Skeletal muscle satellite cell (primary cell): ENCODE measurements at regions not wholly inside any gene's neighbourhood (a gene's known extent, or its start where the extent isn't known, plus 50 kb on each side); places are given as distances from the start of the nearest gene placed in this dataset.

Experiments
- H3K27me3 ChIP-seq: 2 replicates; pipeline ENCODE4 v1.7.0; 2013; ENCODE audit warnings: low read length; ENCODE audit not compliant: control insufficient read depth, insufficient read depth
- H3K36me3 ChIP-seq: 2 replicates; pipeline ENCODE4 v1.7.0; 2013; ENCODE audit warnings: mild to moderate bottlenecking, control low read depth, low read length; ENCODE audit not compliant: insufficient read depth
- H3K4me1 ChIP-seq: 2 replicates; pipeline ENCODE4 v1.7.0; 2013; ENCODE audit warnings: low read length; ENCODE audit not compliant: control insufficient read depth, insufficient read depth
- H3K4me2 ChIP-seq: 2 replicates; pipeline ENCODE4 v1.7.0; 2013; ENCODE audit warnings: mild to moderate bottlenecking, low read length
- H3K4me3 ChIP-seq: 2 replicates; pipeline ENCODE4 v1.7.0; 2013; ENCODE audit warnings: low read length
- H3K9ac ChIP-seq: 2 replicates; pipeline ENCODE4 v1.7.0; 2013; ENCODE audit warnings: mild to moderate bottlenecking, low read depth, low read length, moderate library complexity
- H3K9me3 ChIP-seq: replicated peaks from 2 replicates; pipeline ENCODE4 v1.7.0; 2013; ENCODE audit warnings: mild to moderate bottlenecking, control low read depth, low read length

DNA sequence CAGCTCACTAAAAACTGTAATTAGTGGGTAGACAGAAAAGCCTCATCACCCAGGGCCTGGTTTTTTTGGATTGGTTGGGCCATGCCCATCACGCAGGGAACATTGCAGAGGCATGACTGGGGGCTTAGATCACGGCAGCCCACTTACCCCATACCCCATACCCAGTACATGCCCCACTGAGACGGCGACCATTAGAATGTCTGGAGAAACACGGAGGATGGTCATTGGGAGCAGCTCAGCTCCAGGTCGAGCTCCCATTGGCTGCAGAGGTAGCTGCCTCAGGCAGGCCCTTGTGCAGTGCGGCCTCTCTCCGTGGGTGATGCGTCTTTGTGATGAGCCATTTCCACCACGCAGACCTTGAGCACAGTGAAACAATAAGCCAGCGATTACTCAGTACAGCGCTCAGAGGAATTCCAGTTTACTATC is 204.0 kb downstream of the GADD45G start:
- Histone ChIP-seq H3K4me2 (no peak overlapping the region), H3K36me3 (no peaks in the 10 kb centered on the region), H3K9ac (no peak overlapping the region), H3K4me3 (no peak overlapping the region), H3K27me3 (no peaks in the 10 kb centered on the region), H3K4me1 (no peaks in the 10 kb centered on the region), H3K9me3 (no peaks in the 10 kb centered on the region)

GRCh38 chr9:89810431-89810830 is 205.6 kb downstream of the GADD45G start:
- Histone ChIP-seq H3K4me3 (no peak overlapping the region), H3K4me1 (no peaks in the 10 kb centered on the region), H3K9ac (no peak overlapping the region), H3K4me2 (no peak overlapping the region), H3K27me3 (no peaks in the 10 kb centered on the region), H3K9me3 (no peaks in the 10 kb centered on the region), H3K36me3 (no peaks in the 10 kb centered on the region)

GRCh38 chr9:89811356-89811755 is 206.5 kb downstream of the GADD45G start:
- Histone ChIP-seq H3K4me1 (no peaks in the 10 kb centered on the region), H3K27me3 (no peaks in the 10 kb centered on the region), H3K9me3 (no peaks in the 10 kb centered on the region), H3K36me3 (no peaks in the 10 kb centered on the region), H3K4me3 (no peak overlapping the region), H3K9ac (no peak overlapping the region), H3K4me2 (no peak overlapping the region)

- H3K9ac ChIP-seq = no peak overlapping the region
- no peaks in the 10 kb centered on the region for H3K27me3 ChIP-seq
- no peak overlapping the region for H3K4me3 ChIP-seq
- H3K4me1 ChIP-seq = no peaks in the 10 kb centered on the region
- no peaks in the 10 kb centered on the region for H3K9me3 ChIP-seq
- H3K4me2 ChIP-seq = no peak overlapping the region
- H3K36me3 ChIP-seq = no peaks in the 10 kb centered on the region
Measured at GRCh38 chr9:89811886-89812450, 207.2 kb downstream of the GADD45G start.

GRCh38 chr9:89812556-89813181 is 207.9 kb downstream of the GADD45G start:
- no peaks in the 10 kb centered on the region for H3K9me3 ChIP-seq
- H3K4me2 ChIP-seq = no peak overlapping the region
- H3K36me3 ChIP-seq = no peaks in the 10 kb centered on the region
- no peak overlapping the region for H3K4me3 ChIP-seq
- H3K9ac ChIP-seq = no peak overlapping the region
- no peaks in the 10 kb centered on the region for H3K4me1 ChIP-seq
- no peaks in the 10 kb centered on the region for H3K27me3 ChIP-seq

GRCh38 chr9:89813482-89813881 is 208.7 kb downstream of the GADD45G start:
- H3K4me3 ChIP-seq = no peak overlapping the region
- no peaks in the 10 kb centered on the region for H3K9me3 ChIP-seq
- H3K36me3 ChIP-seq = no peaks in the 10 kb centered on the region
- no peaks in the 10 kb centered on the region for H3K4me1 ChIP-seq
- no peak overlapping the region for H3K4me2 ChIP-seq
- no peaks in the 10 kb centered on the region for H3K27me3 ChIP-seq
- H3K9ac ChIP-seq = no peak overlapping the region

GRCh38 chr9:89814340-89815040 is 209.7 kb downstream of the GADD45G start:
- Histone ChIP-seq H3K4me3 (no peak overlapping the region), H3K4me1 (no peaks in the 10 kb centered on the region), H3K9ac (no peak overlapping the region), H3K27me3 (no peaks in the 10 kb centered on the region), H3K4me2 (no peak overlapping the region), H3K9me3 (no peaks in the 10 kb centered on the region), H3K36me3 (no peaks in the 10 kb centered on the region)

DNA sequence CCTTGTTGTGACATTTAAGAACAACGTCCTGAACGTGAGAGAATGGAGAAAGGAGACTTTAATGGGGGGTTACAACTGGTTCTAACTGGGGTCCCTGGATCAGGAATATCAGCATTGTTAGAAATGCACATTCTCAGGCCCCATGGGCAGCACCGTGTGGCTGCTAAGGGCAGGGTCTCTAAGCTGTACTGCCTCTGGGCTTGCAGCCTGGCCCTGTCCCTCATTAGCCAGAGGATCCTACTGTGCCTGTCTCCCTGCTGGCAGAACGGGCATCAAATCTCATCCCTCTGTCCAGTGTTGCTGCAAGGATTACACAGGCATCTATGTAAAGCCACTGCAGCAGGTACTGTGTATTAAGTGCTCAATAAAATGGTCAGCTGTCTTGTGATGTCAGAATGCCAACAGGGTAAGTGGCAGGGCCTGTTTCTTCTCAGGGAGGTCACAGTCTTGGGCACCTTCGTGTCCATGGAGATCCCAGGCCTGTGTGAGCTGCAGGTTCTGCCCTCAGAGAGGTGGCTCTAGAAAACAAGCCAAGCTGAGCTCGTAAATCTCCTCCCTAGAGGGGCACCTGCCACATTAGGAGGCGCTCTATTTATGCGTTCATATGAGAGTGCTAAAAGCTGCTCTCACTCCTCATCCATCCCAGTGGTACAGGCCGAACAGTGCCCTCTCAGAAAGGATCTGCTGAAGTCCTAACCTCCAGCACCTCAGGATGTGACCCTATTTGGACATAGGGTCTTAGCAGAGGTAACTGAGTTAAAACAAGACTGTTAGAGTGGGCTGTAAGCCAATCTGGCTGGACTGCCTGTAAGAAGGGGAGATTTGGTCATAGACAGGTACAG is 210.5 kb downstream of the GADD45G start:
- Histone ChIP-seq H3K9ac (no peak overlapping the region), H3K9me3 (no peaks in the 10 kb centered on the region), H3K4me2 (no peak overlapping the region), H3K4me3 (no peak overlapping the region), H3K4me1 (no peaks in the 10 kb centered on the region), H3K36me3 (no peaks in the 10 kb centered on the region), H3K27me3 (no peaks in the 10 kb centered on the region)

- Histone ChIP-seq H3K4me2 (no peak overlapping the region), H3K9ac (no peak overlapping the region), H3K4me3 (no peak overlapping the region), H3K27me3 (no peaks in the 10 kb centered on the region), H3K4me1 (no peaks in the 10 kb centered on the region), H3K9me3 (no peaks in the 10 kb centered on the region), H3K36me3 (no peaks in the 10 kb centered on the region)
Measured at GRCh38 chr9:89815903-89816573, 211.2 kb downstream of the GADD45G start.

GRCh38 chr9:89817151-89817950 is 212.5 kb downstream of the GADD45G start:
- H3K27me3 ChIP-seq = no peaks in the 10 kb centered on the region
- no peak overlapping the region for H3K4me2 ChIP-seq
- H3K36me3 ChIP-seq = no peaks in the 10 kb centered on the region
- H3K4me3 ChIP-seq = no peak overlapping the region
- H3K4me1 ChIP-seq = no peaks in the 10 kb centered on the region
- H3K9ac ChIP-seq = no peak overlapping the region
- no peaks in the 10 kb centered on the region for H3K9me3 ChIP-seq
